ENCODE measurements at regions not wholly inside any gene's neighbourhood (a gene's known extent, or its start where the extent isn't known, plus 50 kb on each side); places are given as distances from the start of the nearest gene placed in this dataset.

DNA sequence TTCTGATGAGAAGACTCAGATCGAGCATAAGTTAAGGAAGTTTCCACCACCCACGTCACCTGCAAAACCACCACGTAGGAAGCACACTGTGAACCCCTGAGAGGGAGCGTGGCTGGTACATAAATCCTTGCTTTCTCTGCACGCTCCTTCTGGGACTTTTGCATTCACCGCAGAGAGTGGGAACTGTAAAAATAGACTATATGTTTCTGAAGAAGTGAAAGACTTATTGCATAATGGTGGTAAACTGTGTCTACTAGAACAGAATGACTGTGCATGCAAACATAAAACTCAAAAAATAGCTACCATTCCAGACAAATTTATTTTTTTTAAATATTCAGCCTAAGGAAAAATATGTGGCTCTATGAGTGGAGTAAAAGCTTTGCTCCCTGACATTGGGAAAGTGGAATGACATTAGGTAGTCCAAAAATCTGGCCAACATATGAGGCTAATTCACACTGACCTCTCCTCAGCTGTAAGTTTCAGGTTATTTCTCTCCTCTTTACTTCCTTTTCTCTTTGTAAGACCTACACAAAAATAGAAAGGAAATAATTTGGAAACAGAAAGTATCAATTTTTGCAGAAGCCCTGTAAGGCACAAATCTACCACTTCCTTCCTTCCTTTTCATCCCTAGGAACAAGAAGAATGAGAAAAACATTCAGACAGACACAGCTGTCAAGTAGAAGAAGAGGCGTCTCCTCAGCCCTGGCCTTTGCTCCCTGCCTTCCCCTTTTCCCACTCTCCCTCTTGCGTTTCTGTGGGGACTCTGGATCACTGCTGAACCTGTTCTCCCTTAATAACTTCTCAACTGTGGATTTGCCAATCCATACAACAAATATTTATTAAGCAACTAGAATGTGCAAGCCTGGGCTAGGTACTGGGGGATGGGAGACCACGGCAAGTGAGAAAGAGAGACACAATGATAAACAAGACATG is 264.3 kb upstream of the FOXN3 start:
- ATAC-seq (ENCODE audit: low FRiP score) (no peak), DNase-seq (ENCODE audit: low spot score) (no peak)
- TF ChIP-seq, protein P1, sequence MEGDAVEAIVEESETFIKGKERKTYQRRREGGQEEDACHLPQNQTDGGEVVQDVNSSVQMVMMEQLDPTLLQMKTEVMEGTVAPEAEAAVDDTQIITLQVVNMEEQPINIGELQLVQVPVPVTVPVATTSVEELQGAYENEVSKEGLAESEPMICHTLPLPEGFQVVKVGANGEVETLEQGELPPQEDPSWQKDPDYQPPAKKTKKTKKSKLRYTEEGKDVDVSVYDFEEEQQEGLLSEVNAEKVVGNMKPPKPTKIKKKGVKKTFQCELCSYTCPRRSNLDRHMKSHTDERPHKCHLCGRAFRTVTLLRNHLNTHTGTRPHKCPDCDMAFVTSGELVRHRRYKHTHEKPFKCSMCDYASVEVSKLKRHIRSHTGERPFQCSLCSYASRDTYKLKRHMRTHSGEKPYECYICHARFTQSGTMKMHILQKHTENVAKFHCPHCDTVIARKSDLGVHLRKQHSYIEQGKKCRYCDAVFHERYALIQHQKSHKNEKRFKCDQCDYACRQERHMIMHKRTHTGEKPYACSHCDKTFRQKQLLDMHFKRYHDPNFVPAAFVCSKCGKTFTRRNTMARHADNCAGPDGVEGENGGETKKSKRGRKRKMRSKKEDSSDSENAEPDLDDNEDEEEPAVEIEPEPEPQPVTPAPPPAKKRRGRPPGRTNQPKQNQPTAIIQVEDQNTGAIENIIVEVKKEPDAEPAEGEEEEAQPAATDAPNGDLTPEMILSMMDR (IDR thresholded peaks at IDR 0.05) = no peak

DNA sequence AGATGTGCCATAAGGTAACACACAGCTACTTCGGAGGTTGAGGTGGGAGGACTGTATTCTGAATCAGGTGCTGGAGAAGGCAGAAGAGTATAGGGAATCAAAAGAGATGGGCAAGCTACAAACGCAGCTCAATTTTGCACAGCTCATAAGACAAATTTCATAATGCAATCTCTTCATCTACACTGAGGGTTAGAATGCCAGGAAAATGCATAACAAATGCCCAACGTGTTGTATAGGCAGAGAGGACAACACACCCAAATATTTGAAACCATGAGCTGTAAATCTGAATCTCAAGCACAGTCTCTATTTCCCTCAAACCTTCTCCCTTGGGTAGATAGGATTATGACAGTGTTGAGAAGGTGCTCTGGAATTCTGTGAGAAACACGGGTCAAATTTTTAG is 263.1 kb upstream of the FOXN3 start:
- TF ChIP-seq, protein P1 (IDR thresholded peaks at IDR 0.05) = no peak
- DNase-seq (ENCODE audit: low spot score) (no peak), ATAC-seq (ENCODE audit: low FRiP score) (no peak)

DNA sequence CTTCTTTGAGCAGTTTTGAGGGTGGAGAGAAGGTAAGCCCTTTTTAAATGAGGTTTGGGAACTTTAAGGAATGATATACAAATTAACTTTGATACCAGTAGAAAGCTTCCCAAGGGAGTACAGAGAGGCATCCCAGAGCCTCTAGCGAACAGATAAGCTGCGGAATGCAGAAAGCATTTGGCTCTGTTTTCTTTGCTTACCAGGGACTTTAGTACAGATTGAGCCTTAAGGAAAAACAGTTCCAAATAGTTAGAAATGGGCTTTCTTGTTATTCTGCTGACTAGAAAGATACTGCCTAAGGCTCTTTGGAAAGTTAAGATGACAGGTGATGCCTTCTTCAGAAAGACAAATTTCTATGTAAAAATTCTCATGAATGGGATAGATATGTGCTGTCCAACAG is 261.7 kb upstream of the FOXN3 start:
- TF ChIP-seq, protein P1 (IDR thresholded peaks at IDR 0.05) = no peak
- ATAC-seq (ENCODE audit: low FRiP score) (no peak), DNase-seq (ENCODE audit: low spot score) (no peak)

DNA sequence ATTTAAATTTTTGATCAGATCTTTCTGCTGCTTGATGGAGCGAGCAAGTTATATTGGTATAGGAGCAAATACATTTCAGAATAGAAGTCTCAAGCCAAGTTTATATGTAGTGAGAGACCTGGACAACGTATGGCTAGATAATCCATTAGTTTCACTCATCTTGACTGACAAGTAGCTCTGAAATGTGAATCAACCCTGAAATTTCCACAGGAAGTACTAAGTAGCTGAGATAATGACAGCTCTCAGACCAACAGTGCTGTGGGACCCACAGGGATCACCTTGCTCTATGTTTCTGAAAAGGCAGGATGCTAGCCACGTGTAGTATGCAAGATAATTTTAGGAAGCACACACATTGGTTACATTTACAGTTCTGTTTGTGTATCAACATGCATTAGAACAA is 258.6 kb upstream of the FOXN3 start:
- no peak for DNase-seq (ENCODE audit: low spot score)
- no peak for ATAC-seq (ENCODE audit: low FRiP score)
- TF ChIP-seq, protein P1 (IDR thresholded peaks at IDR 0.05) = no peak

DNA sequence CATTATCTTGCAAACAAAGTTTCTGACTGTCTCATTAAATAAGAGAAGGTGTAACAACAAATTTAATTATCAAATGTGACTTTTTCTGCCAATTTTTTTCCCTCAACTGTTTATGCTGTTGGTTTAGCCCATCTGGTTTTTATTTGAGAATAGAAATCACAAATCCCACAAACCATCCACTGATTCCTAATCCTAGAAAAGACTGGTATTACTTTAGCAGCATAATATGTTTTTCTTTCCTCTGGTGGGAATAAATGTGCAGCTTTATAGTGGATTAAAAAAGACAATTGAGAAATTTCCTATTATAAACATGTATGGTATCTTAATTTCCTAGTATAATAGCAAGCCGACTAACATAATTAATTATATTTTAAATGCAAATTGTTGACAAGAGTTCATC is 257.9 kb upstream of the FOXN3 start:
- no peak for DNase-seq (ENCODE audit: low spot score)
- ATAC-seq (ENCODE audit: low FRiP score) = no peak
- TF ChIP-seq, protein P1 (IDR thresholded peaks at IDR 0.05) = no peak

DNA sequence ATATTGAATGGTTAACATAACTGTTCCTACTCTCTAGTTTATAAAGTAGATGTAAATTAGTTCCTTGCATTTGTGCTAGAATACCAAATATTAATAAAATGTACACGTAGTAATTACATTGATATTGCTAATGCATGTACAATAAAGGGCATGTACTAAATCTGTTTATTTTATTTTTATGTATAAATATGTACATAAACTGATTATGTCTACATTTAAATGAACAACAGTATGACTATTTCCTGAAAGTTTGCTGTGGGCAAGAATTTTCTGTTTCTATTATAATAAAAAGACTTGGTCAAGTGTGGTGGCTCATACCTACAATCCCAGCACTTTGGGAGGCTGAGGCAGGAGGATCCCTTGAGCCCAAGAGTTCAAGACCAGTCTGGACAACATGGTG is 257.2 kb upstream of the FOXN3 start:
- no peak for DNase-seq (ENCODE audit: low spot score)
- no peak for ATAC-seq (ENCODE audit: low FRiP score)
- TF ChIP-seq, protein P1 (IDR thresholded peaks at IDR 0.05) = no peak
